Gastroesophageal sphincter (tissue), 2 donors: ENCODE measurements at regions not wholly inside any gene's neighbourhood (a gene's known extent, or its start where the extent isn't known, plus 50 kb on each side); places are given as distances from the start of the nearest gene placed in this dataset.

Experiments used
- EP300 ChIP-seq: sonication (generic); formaldehyde crosslinking; IDR thresholded peaks from one replicate; pipeline ENCODE4 v1.6.1; 2017; ENCODE audit warnings: antibody characterized with exemption, mild to moderate bottlenecking
- POLR2A ChIP-seq, 2 donors: fragments of 450-650 bp; IDR thresholded peaks; one replicate each; pipeline ENCODE4 v1.6.1; 2017; ENCODE audit warnings: antibody characterized with exemption in 2 of 2, mild to moderate bottlenecking in 2 of 2, moderate library complexity in 1 of 2
- POLR2AphosphoS5 ChIP-seq: sonication (generic); formaldehyde crosslinking; IDR thresholded peaks from one replicate; pipeline ENCODE4 v1.6.1; 2017; ENCODE audit warnings: antibody characterized with exemption

DNA sequence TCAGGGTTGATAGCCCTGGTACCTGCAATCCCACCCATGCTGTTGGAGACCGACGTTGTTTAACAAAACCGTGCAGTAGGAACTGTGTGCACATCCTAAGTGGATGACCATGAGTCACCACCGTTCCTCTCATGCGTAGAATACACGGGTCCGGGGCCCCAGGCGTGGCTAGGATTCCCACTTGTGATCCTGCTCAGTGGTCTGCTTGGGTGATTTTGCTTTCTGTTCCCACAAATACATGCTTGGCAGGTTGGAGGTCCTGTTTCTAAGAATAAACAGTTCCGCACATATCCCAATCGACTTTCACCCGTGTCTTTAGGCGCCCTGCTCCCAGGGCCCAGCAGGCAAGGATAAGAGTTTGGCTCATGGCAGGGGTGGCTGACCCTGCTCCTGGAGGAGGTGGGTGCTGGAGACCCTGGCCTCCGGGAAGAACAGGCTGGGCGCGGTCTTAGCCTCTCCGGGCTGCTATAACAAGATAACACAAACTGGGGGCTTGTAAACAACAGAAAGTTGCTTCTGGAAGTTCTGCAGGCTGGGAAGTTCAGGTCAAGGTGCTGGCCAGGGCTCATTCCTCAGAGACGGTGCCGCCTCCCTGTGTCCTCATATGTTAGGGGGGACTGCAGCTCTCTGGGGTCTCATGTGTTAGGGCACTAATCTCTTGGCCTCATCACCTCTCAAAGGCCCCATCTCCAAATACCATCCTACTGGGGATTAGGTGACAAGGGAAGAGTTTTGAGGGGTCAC, 1028.3 kb downstream of the BRD1 start:
- TF ChIP-seq POLR2A (IDR thresholded peaks at IDR 0.05) (no peak), EP300 (no peak), POLR2AphosphoS5 (no peak)
